ENCODE measurements at regions not wholly inside any gene's neighbourhood (a gene's known extent, or its start where the extent isn't known, plus 50 kb on each side); places are given as distances from the start of the nearest gene placed in this dataset.
A peak's percentile ranks its signal among the peaks of the same experiment; 100 is the strongest.

DNA sequence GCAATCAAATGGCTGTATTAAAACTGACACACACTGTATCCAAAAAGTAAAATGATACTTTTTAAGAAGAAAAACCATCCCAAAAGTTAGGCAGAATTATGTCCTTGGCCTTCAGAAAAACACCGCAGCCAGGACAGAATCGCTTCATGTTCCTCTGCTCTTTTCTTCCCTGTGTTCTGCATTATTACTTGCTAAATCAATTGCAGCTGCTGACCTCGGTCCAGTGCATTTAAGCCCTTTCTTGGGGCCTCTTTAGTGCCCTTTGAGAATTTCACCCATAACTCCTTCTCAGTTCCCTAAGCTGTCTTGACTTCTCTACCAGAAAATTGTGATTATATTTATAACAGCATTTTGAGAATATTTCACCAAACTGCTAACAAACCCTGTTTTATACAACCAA, 696.9 kb downstream of the PCDH7 start (continued):
- TF ChIP-seq TCF7L2 (IDR thresholded peaks at IDR 0.05; ENCODE audit: borderline replicate concordance, extremely low read depth, insufficient read depth, insufficient read length), result no peak
- no peak for TF ChIP-seq POLR2A (IDR thresholded peaks at IDR 0.05; ENCODE audit: borderline replicate concordance, extremely low read depth, insufficient read depth, insufficient read length)
- TF ChIP-seq, protein P1, sequence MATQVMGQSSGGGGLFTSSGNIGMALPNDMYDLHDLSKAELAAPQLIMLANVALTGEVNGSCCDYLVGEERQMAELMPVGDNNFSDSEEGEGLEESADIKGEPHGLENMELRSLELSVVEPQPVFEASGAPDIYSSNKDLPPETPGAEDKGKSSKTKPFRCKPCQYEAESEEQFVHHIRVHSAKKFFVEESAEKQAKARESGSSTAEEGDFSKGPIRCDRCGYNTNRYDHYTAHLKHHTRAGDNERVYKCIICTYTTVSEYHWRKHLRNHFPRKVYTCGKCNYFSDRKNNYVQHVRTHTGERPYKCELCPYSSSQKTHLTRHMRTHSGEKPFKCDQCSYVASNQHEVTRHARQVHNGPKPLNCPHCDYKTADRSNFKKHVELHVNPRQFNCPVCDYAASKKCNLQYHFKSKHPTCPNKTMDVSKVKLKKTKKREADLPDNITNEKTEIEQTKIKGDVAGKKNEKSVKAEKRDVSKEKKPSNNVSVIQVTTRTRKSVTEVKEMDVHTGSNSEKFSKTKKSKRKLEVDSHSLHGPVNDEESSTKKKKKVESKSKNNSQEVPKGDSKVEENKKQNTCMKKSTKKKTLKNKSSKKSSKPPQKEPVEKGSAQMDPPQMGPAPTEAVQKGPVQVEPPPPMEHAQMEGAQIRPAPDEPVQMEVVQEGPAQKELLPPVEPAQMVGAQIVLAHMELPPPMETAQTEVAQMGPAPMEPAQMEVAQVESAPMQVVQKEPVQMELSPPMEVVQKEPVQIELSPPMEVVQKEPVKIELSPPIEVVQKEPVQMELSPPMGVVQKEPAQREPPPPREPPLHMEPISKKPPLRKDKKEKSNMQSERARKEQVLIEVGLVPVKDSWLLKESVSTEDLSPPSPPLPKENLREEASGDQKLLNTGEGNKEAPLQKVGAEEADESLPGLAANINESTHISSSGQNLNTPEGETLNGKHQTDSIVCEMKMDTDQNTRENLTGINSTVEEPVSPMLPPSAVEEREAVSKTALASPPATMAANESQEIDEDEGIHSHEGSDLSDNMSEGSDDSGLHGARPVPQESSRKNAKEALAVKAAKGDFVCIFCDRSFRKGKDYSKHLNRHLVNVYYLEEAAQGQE (IDR thresholded peaks at IDR 0.05; ENCODE audit: low read depth), result no peak

DNA sequence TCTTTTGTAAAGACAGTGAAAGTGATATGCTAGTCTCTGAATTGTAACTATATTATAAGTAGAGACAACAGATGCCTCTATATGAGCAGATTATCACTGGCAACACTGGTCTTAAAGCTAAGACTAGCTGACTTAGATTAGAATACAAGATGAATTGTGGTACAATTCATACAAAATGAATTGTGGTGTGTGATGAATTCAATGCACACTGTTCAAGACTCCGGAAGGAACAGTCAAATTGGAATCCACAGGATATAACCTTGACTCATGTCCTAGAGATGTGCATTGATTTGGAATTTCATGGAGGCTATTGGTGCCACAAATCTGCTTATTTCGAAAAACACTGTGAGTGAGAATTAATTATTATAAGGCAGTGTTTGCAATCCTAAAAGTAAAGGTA, 701.8 kb downstream of the PCDH7 start:
- TF ChIP-seq, protein P2, sequence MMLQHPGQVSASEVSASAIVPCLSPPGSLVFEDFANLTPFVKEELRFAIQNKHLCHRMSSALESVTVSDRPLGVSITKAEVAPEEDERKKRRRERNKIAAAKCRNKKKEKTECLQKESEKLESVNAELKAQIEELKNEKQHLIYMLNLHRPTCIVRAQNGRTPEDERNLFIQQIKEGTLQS (IDR thresholded peaks at IDR 0.05), result no peak

More for the DNA sequence above, 701.8 kb downstream of the PCDH7 start:
- DNase-seq (ENCODE audit: low read depth, low spot score) (no peak), ATAC-seq (no peak)
- no peak overlapping the region for H3K27ac ChIP-seq (ENCODE audit: low read depth, low read length)
- no peaks in the 10 kb centered on the region for H3K27me3 ChIP-seq (ENCODE audit: insufficient read depth, low read length)
- no peaks in the 10 kb centered on the region for H3K9me2 ChIP-seq (ENCODE audit: insufficient read depth)
- no peaks in the 10 kb centered on the region for H3K9me3 ChIP-seq (ENCODE audit: control insufficient read depth in 1 of 2, insufficient read depth in 1 of 2, low read depth in 1 of 2, low read length in 2 of 2)
- no TSS peak for BruUV-seq (replicated peaks)
- H3K4me3 ChIP-seq (replicated peaks in 1 of 2; ENCODE audit: low read depth in 1 of 2, low read length in 2 of 2), result no peak overlapping the region
- H3K79me2 ChIP-seq (ENCODE audit: insufficient read depth, low read length), result no peaks in the 10 kb centered on the region
- ChIA-PET RAD21 (ENCODE audit: low non-redundant PET in 1 of 2, low total read pairs in 2 of 2, uncharacterized antibody in 2 of 2, unreplicated experiment in 2 of 2) (no interaction called here), CTCF (no interaction called here), POLR2A (no interaction called here)
- no peaks in the 10 kb centered on the region for H4K20me1 ChIP-seq (ENCODE audit: insufficient read depth)
- H2AFZ ChIP-seq (ENCODE audit: low read depth, low read length, poor library complexity, severe bottlenecking), result peak overlapping the region; percentile 36
- intact Hi-C loops (cut with micrococcal nuclease), result no loop called here
- H3K9ac ChIP-seq (ENCODE audit: low read length), result no peak overlapping the region
- no peak overlapping the region for H3K4me2 ChIP-seq (ENCODE audit: low read length)
- H3K36me3 ChIP-seq (ENCODE audit: control insufficient read depth in 1 of 2, insufficient read depth in 2 of 2, low read length in 2 of 2), result no peaks in the 10 kb centered on the region
- no peaks in the 10 kb centered on the region for H3K4me1 ChIP-seq (ENCODE audit: control insufficient read depth in 1 of 2, insufficient read depth in 2 of 2, low read length in 2 of 2)

Measured in HCT116 (cell line).